ENCODE measurements at regions not wholly inside any gene's neighbourhood (a gene's known extent, or its start where the extent isn't known, plus 50 kb on each side); places are given as distances from the start of the nearest gene placed in this dataset.

- no peak for DNase-seq
Measured at GRCh38 chr22:23405366-23405851, 174.7 kb downstream of the IGLL1 start.

GRCh38 chr22:23404689-23405365, 175.3 kb downstream of the IGLL1 start:
- no peak for DNase-seq

- no peak for DNase-seq
Measured at GRCh38 chr22:23403720-23404688, 176.1 kb downstream of the IGLL1 start.

GRCh38 chr22:23403152-23403719, 176.9 kb downstream of the IGLL1 start:
- DNase-seq, result no peak

- DNase-seq, result peak; percentile 35
Measured at GRCh38 chr22:23402275-23403151, 177.6 kb downstream of the IGLL1 start.

GRCh38 chr22:23401910-23402274, 178.2 kb downstream of the IGLL1 start:
- DNase-seq, result no peak

GRCh38 chr22:23401111-23401909, 178.8 kb downstream of the IGLL1 start:
- no peak for DNase-seq

- no peak for DNase-seq
Measured at GRCh38 chr22:23400286-23400981, 179.7 kb downstream of the IGLL1 start.

GRCh38 chr22:23399367-23400285, 180.5 kb downstream of the IGLL1 start:
- DNase-seq, result no peak

- DNase-seq, result no peak
Measured at GRCh38 chr22:23398701-23399366, 181.3 kb downstream of the IGLL1 start.

GRCh38 chr22:23397613-23398567, 182.2 kb downstream of the IGLL1 start:
- no peak for DNase-seq

- no peak for DNase-seq
Measured at GRCh38 chr22:23397008-23397612, 183.0 kb downstream of the IGLL1 start.

- DNase-seq, result no peak
Measured at GRCh38 chr22:23396362-23397007, 183.6 kb downstream of the IGLL1 start.

GRCh38 chr22:23395530-23396361, 184.3 kb downstream of the IGLL1 start:
- no peak for DNase-seq

GRCh38 chr22:23394525-23395326, 185.4 kb downstream of the IGLL1 start:
- DNase-seq, result no peak
